GM23338 (cell line): ENCODE measurements at regions not wholly inside any gene's neighbourhood (a gene's known extent, or its start where the extent isn't known, plus 50 kb on each side); places are given as distances from the start of the nearest gene placed in this dataset.

Source experiments
- ATAC-seq: fragments of 200-7000 bp; cut with Tn5 transposase; 3 replicates; pipeline ENCODE4 v1.9.1; 2020
- DNase-seq: peaks from one replicate; pipeline ENCODE4 v3.0.0-alpha.2; 2015; ENCODE audit warnings: low spot score
- H2AFZ ChIP-seq: fragments of 200-600 bp; sonication (generic); 2 replicates; pipeline ENCODE4 v1.8.0; 2016; ENCODE audit warnings: antibody characterized with exemption, mild to moderate bottlenecking, moderate library complexity
- H3F3A ChIP-seq: fragments of 200-600 bp; sonication (generic); replicated peaks from 2 replicates; pipeline ENCODE4 v1.8.0; 2017; ENCODE audit warnings: antibody characterized with exemption, mixed run types, low read depth
- H3K27ac ChIP-seq: fragments of 200-600 bp; sonication (generic); 2 replicates; pipeline ENCODE4 v1.6.1; 2016; ENCODE audit warnings: low read depth
- H3K27me3 ChIP-seq: fragments of 200-600 bp; sonication (generic); 2 replicates; pipeline ENCODE4 v1.8.0; 2016; ENCODE audit warnings: mild to moderate bottlenecking, mixed run types, moderate library complexity; ENCODE audit not compliant: insufficient read depth
- H3K36me3 ChIP-seq: fragments of 200-600 bp; sonication (generic); 2 replicates; pipeline ENCODE4 v1.8.0; 2016; ENCODE audit warnings: mild to moderate bottlenecking; ENCODE audit not compliant: insufficient read depth
- H3K4me1 ChIP-seq: fragments of 200-600 bp; sonication (generic); 2 replicates; pipeline ENCODE4 v1.8.0; 2016; ENCODE audit warnings: mild to moderate bottlenecking, moderate library complexity; ENCODE audit not compliant: insufficient read depth
- H3K4me2 ChIP-seq: fragments of 200-600 bp; sonication (generic); 2 replicates; pipeline ENCODE4 v1.7.1; 2017; ENCODE audit warnings: mixed run types
- H3K4me3 ChIP-seq: fragments of 200-600 bp; sonication (generic); 2 replicates; pipeline ENCODE4 v1.6.1; 2016; ENCODE audit warnings: mixed run types
- H3K79me2 ChIP-seq: fragments of 200-600 bp; sonication (generic); replicated peaks from 2 replicates; pipeline ENCODE4 v1.8.0; 2017; ENCODE audit warnings: mild to moderate bottlenecking; ENCODE audit not compliant: insufficient read depth
- H3K9me2 ChIP-seq: fragments of 200-600 bp; sonication (generic); 2 replicates; pipeline ENCODE4 v1.8.0; 2017; ENCODE audit not compliant: insufficient read depth
- H4K20me1 ChIP-seq: fragments of 200-600 bp; sonication (generic); replicated peaks from 2 replicates; pipeline ENCODE4 v1.8.0; 2017; ENCODE audit warnings: mild to moderate bottlenecking; ENCODE audit not compliant: insufficient read depth
- H3K27ac Mint-ChIP-seq: 2 replicates; pipeline ENCODE4 v1.8.0; 2020; ENCODE audit warnings: inconsistent platforms, mild to moderate bottlenecking, moderate library complexity, mixed read lengths
- H3K27me3 Mint-ChIP-seq: 3 replicates; pipeline ENCODE4 v1.8.0; 2022; ENCODE audit warnings: low read depth, mild to moderate bottlenecking, moderate library complexity, mixed read lengths, inconsistent platforms; ENCODE audit not compliant: insufficient read depth, poor library complexity
- H3K36me3 Mint-ChIP-seq: 3 replicates; pipeline ENCODE4 v1.8.0; 2021; ENCODE audit warnings: low read depth, mild to moderate bottlenecking, inconsistent platforms, moderate library complexity, mixed read lengths
- H3K4me1 Mint-ChIP-seq: 3 replicates; pipeline ENCODE4 v1.8.0; 2020; ENCODE audit warnings: mild to moderate bottlenecking, inconsistent platforms, mixed read lengths
- H3K4me3 Mint-ChIP-seq: 3 replicates; pipeline ENCODE4 v1.8.0; 2021; ENCODE audit warnings: moderate library complexity, mild to moderate bottlenecking, inconsistent platforms, mixed read lengths
- H3K9me3 Mint-ChIP-seq: 3 replicates; pipeline ENCODE4 v1.8.0; 2020; ENCODE audit warnings: moderate library complexity, mild to moderate bottlenecking, inconsistent platforms, mixed read lengths
- CREB1 ChIP-seq: fragments of 250-450 bp; sonication (Bioruptor Pico); IDR thresholded peaks from 2 replicates; pipeline ENCODE4 v1.5.0; 2020; ENCODE audit warnings: low read depth, mild to moderate bottlenecking, moderate library complexity
- CTCF ChIP-seq, 2 experiments: fragments of 200-600 bp in 1 of 2; sonication (generic) in 1 of 2; conservative IDR thresholded peaks; 2 replicates each; pipeline versions ENCODE4 v1.5.1 to v1.6.1; 2016 to 2017; ENCODE audit warnings: antibody characterized with exemption in 2 of 2, low read depth in 2 of 2, mild to moderate bottlenecking in 2 of 2, moderate library complexity in 1 of 2
- EZH2phosphoT487 ChIP-seq: fragments of 200-600 bp; sonication (generic); IDR thresholded peaks from one replicate; pipeline ENCODE4 v1.8.1; 2018; ENCODE audit warnings: antibody characterized with exemption; ENCODE audit not compliant: unreplicated experiment
- NANOG ChIP-seq: IDR thresholded peaks from 2 replicates; pipeline ENCODE4 v1.6.1; 2016; ENCODE audit warnings: antibody characterized with exemption, borderline replicate concordance
- POLR2AphosphoS5 ChIP-seq: IDR thresholded peaks from 2 replicates; pipeline ENCODE4 v1.6.1; 2016; ENCODE audit warnings: antibody characterized with exemption, low read depth
- REST ChIP-seq: IDR thresholded peaks from one replicate; pipeline ENCODE4 v1.6.1; 2018; ENCODE audit warnings: antibody characterized with exemption; ENCODE audit not compliant: unreplicated experiment
- STAT1 ChIP-seq: IDR thresholded peaks from one replicate; pipeline ENCODE4 v1.6.1; 2016; ENCODE audit warnings: antibody characterized with exemption; ENCODE audit not compliant: unreplicated experiment
- ZNF114 ChIP-seq: fragments of 250-450 bp; sonication (Bioruptor Pico); IDR thresholded peaks from 2 replicates; pipeline ENCODE4 v1.5.0; 2020; ENCODE audit warnings: mild to moderate bottlenecking, moderate library complexity
- ZNF331 ChIP-seq: fragments of 250-450 bp; sonication (Bioruptor Pico); IDR thresholded peaks from 2 replicates; pipeline ENCODE4 v1.5.0; 2020; ENCODE audit warnings: low read depth, mild to moderate bottlenecking, moderate library complexity
- ZNF462 ChIP-seq: fragments of 250-450 bp; sonication (Bioruptor Pico); IDR thresholded peaks from 2 replicates; pipeline ENCODE4 v1.5.0; 2020; ENCODE audit warnings: mild to moderate bottlenecking, moderate library complexity

- Histone ChIP-seq H3K27ac (no peak overlapping the region), H4K20me1 (no peaks in the 10 kb centered on the region), H3K36me3 (no peaks in the 10 kb centered on the region), H3F3A (no peaks in the 10 kb centered on the region), H3K4me3 (no peak overlapping the region), H3K27me3 (no peaks in the 10 kb centered on the region), H2AFZ (no peak overlapping the region), H3K9me2 (no peaks in the 10 kb centered on the region), H3K4me2 (no peak overlapping the region), H3K79me2 (no peaks in the 10 kb centered on the region), H3K4me1 (no peaks in the 10 kb centered on the region)
- ATAC-seq (no peak), DNase-seq (no peak)
- Mint-ChIP-seq H3K27ac (no peak overlapping the region), H3K36me3 (no peaks in the 10 kb centered on the region), H3K4me1 (no peaks in the 10 kb centered on the region), H3K27me3 (no peaks in the 10 kb centered on the region), H3K9me3 (no peaks in the 10 kb centered on the region), H3K4me3 (no peak overlapping the region)
- TF ChIP-seq EZH2phosphoT487: no peak
- no peak for TF ChIP-seq NANOG
- no peak for TF ChIP-seq ZNF331 (CRISPR knock-in tag)
- no peak for TF ChIP-seq REST
These were observed 506.1 kb downstream of the RMST start for GRCh38 chr12:97968641-97969197.

- Mint-ChIP-seq H3K4me1 (0 out of 3 replicates have a peak, but pooled peaks cover 2% of the 10 kb centered on the region), H3K9me3 (peaks cover 6% of the 10 kb centered on the region; the same call in 2 of the 3 replicates), H3K27me3 (peaks cover 5% of the 10 kb centered on the region), H3K36me3 (no peaks in the 10 kb centered on the region; the same call in 2 of the 3 replicates), H3K27ac (no peak overlapping the region), H3K4me3 (no peak overlapping the region)
- Histone ChIP-seq H3K4me2 (no peak overlapping the region), H3K4me3 (no peak overlapping the region), H3K36me3 (no peaks in the 10 kb centered on the region), H3K27ac (no peak overlapping the region), H3K9me2 (peaks cover 5% of the 10 kb centered on the region; the same call in 1 of the 2 replicates), H3K27me3 (no peaks in the 10 kb centered on the region), H4K20me1 (no peaks in the 10 kb centered on the region), H3F3A (no peaks in the 10 kb centered on the region), H2AFZ (no peak overlapping the region; the same call in 1 of the 2 replicates), H3K79me2 (no peaks in the 10 kb centered on the region), H3K4me1 (no peaks in the 10 kb centered on the region)
- no peak for ATAC-seq
- DNase-seq: no peak
- TF ChIP-seq CTCF (conservative IDR thresholded peaks at IDR 0.05; ENCODE audit: low read depth in 2 of 2): no peak
- TF ChIP-seq NANOG: no peak
- no peak for TF ChIP-seq ZNF462
- no peak for TF ChIP-seq ZNF331 (CRISPR knock-in tag)
- TF ChIP-seq POLR2AphosphoS5: no peak
- no peak for TF ChIP-seq ZNF114 (CRISPR knock-in tag)
- no peak for TF ChIP-seq STAT1
- TF ChIP-seq CREB1 (CRISPR knock-in tag): no peak
- no peak for TF ChIP-seq EZH2phosphoT487
These were observed 515.3 kb downstream of the RMST start for GRCh38 chr12:97977870-97978405.
